Chondrocyte (in vitro differentiated cells): ENCODE measurements at regions not wholly inside any gene's neighbourhood (a gene's known extent, or its start where the extent isn't known, plus 50 kb on each side); places are given as distances from the start of the nearest gene placed in this dataset.

Experiments
- DNase-seq: peaks from one replicate; pipeline ENCODE4 v3.0.0; 2021; ENCODE audit warnings: mixed read lengths, low spot score
- H3K27ac Mint-ChIP-seq: one replicate; pipeline ENCODE4 v1.8.0; 2021; ENCODE audit warnings: mild to moderate bottlenecking, moderate library complexity, mixed read lengths; ENCODE audit not compliant: unreplicated experiment
- H3K27me3 Mint-ChIP-seq: 2 replicates; pipeline ENCODE4 v1.8.0; 2021; ENCODE audit warnings: low read depth, mixed read lengths
- H3K36me3 Mint-ChIP-seq: 2 replicates; pipeline ENCODE4 v1.8.0; 2021; ENCODE audit warnings: low read depth, mixed read lengths
- H3K4me1 Mint-ChIP-seq: 2 replicates; pipeline ENCODE4 v1.8.0; 2021; ENCODE audit warnings: low read depth, mild to moderate bottlenecking, mixed read lengths
- H3K4me3 Mint-ChIP-seq: one replicate; pipeline ENCODE4 v1.8.0; 2021; ENCODE audit warnings: mild to moderate bottlenecking, moderate library complexity, mixed read lengths; ENCODE audit not compliant: unreplicated experiment
- H3K9me3 Mint-ChIP-seq: 2 replicates; pipeline ENCODE4 v1.8.0; 2021; ENCODE audit warnings: low read depth, mixed read lengths
- TF ChIP-seq, protein P1 (sequence below): fragments of 200-600 bp; sonication (generic); IDR thresholded peaks from 2 replicates; pipeline ENCODE4 v1.5.0; 2021; ENCODE audit warnings: antibody characterized with exemption, mild to moderate bottlenecking, moderate library complexity

DNA sequence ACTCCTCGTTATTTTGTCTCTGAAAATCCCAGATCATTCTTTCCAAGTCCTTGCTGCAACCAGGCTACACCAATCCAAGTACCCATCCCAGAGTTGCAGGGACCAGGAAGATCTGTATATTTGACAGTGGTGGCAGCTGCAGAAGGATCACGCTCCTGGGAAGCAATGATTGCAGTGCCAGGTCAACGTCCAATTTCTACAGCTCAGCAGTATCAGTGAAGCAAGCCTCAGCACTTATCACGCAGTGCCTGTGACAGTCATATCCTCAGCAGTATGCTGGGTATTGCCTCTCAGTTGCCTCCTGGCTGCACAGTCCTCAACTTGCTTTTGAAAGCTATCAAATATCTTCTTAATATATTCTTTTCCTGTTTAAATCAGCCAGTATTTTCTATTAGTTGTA lies 66.7 kb downstream of the BARHL2 start:
- DNase-seq = no peak
- TF ChIP-seq, protein P1, sequence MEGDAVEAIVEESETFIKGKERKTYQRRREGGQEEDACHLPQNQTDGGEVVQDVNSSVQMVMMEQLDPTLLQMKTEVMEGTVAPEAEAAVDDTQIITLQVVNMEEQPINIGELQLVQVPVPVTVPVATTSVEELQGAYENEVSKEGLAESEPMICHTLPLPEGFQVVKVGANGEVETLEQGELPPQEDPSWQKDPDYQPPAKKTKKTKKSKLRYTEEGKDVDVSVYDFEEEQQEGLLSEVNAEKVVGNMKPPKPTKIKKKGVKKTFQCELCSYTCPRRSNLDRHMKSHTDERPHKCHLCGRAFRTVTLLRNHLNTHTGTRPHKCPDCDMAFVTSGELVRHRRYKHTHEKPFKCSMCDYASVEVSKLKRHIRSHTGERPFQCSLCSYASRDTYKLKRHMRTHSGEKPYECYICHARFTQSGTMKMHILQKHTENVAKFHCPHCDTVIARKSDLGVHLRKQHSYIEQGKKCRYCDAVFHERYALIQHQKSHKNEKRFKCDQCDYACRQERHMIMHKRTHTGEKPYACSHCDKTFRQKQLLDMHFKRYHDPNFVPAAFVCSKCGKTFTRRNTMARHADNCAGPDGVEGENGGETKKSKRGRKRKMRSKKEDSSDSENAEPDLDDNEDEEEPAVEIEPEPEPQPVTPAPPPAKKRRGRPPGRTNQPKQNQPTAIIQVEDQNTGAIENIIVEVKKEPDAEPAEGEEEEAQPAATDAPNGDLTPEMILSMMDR = no peak
- Mint-ChIP-seq H3K27me3 (peaks cover 7% of the 10 kb centered on the region), H3K4me1 (no peaks in the 10 kb centered on the region), H3K27ac (no peak overlapping the region), H3K36me3 (no peaks in the 10 kb centered on the region), H3K9me3 (no peaks in the 10 kb centered on the region), H3K4me3 (no peak overlapping the region)

DNA sequence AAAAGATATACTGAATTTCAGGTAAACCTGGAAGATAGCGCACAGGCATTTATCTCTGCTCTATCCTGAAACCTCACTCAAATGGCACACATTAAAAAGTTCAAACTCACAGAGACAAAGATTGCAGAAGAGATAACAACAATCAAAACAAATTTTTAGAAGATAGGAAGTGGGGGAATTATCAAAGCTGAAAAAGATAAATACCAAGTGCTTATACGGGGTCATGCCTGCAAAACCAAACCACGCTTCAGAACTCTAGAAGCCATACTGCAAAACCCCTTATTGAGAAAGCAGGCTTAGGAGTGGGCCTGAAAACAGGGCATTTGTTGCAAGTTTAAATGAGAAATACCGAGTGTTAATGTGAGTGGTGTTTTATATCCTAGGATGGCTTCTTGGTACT lies 76.8 kb downstream of the BARHL2 start:
- H3K9me3 Mint-ChIP-seq = no peaks in the 10 kb centered on the region
- no peak overlapping the region for H3K4me3 Mint-ChIP-seq
- H3K36me3 Mint-ChIP-seq = no peaks in the 10 kb centered on the region
- peaks cover 6% of the 10 kb centered on the region for H3K27me3 Mint-ChIP-seq
- no peak overlapping the region for H3K27ac Mint-ChIP-seq
- TF ChIP-seq, protein P1 = no peak
- no peak for DNase-seq
- no peaks in the 10 kb centered on the region for H3K4me1 Mint-ChIP-seq

DNA sequence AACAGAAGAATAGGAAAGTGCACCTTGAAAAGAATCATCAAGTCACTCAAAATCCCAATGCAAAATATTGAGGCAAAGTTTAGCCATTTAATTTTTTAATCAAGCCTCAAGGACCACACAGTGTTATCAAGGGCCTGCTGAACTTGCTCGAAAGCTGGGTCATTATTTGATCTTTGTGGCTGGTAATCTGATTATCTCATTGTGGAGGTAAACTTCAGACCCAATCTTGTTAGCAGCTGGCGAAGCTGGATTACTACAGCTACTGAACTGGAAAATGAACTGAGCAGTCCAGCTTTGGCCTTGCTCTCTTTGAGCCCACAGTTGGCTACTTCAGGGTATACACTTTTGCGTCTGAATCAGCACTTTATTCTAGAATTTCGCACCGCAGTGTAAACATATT lies 94.4 kb downstream of the BARHL2 start:
- no peaks in the 10 kb centered on the region for H3K36me3 Mint-ChIP-seq
- H3K27ac Mint-ChIP-seq = no peak overlapping the region
- no peaks in the 10 kb centered on the region for H3K4me1 Mint-ChIP-seq
- TF ChIP-seq, protein P1 = no peak
- no peak overlapping the region for H3K4me3 Mint-ChIP-seq
- H3K27me3 Mint-ChIP-seq = peaks cover 4% of the 10 kb centered on the region
- DNase-seq = no peak
- H3K9me3 Mint-ChIP-seq = peaks cover 2% of the 10 kb centered on the region

DNA sequence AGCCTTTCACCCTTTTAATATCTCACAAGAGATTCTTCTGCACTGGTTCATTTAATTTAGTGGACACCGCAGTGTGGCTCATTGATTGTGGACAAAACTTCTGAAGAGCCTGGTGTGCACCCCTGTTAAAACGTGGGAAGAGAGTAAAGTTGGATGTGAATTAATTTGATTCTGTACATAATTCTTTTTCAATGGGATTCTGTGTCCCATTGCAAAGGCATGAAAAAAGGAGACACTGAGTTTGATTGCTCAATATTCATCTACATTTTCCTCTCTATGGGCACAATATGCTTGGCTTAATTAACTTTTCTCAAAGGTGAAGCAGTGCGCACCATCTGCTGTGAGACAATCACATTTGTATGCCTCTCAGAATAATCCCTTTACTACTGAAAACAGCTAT lies 95.1 kb downstream of the BARHL2 start:
- Mint-ChIP-seq H3K9me3 (peaks cover 2% of the 10 kb centered on the region), H3K27me3 (peaks cover 4% of the 10 kb centered on the region), H3K4me1 (no peaks in the 10 kb centered on the region), H3K27ac (no peak overlapping the region), H3K36me3 (no peaks in the 10 kb centered on the region), H3K4me3 (no peak overlapping the region)
- no peak for DNase-seq
- TF ChIP-seq, protein P1 = no peak

DNA sequence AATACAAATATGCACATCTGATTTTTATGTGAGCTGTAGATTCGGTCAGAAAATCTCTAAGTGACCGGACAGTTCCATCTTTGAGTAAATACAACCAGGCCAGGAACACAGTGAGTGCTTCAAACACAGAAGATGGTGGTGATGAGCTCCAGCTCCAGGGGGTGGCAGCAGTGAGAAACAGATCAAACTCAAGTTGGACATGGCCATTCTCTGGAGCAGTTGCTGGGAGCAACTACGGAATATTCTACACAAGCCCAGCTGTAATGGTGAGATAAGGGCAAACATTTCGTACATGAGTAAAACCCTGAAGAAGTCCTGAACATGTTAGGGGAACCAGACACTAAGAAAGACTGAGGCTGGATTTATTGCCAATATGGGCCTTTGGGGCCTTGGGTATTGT lies 100.7 kb downstream of the BARHL2 start:
- Mint-ChIP-seq H3K4me3 (no peak overlapping the region), H3K4me1 (no peaks in the 10 kb centered on the region), H3K27ac (no peak overlapping the region), H3K9me3 (peaks cover 2% of the 10 kb centered on the region), H3K36me3 (no peaks in the 10 kb centered on the region), H3K27me3 (no peaks in the 10 kb centered on the region)
- DNase-seq = no peak
- TF ChIP-seq, protein P1 = peak; percentile 37
